ENCODE measurements at regions not wholly inside any gene's neighbourhood (a gene's known extent, or its start where the extent isn't known, plus 50 kb on each side); places are given as distances from the start of the nearest gene placed in this dataset.
"Not testable (repeated sequence)": the region's sequence is repeated elsewhere in the genome, so short reads cannot be mapped to it uniquely, and the experiment has no call there.

GRCh38 chr3:67947808-67948508 is 293.5 kb upstream of the SUCLG2 start:
- DNase-seq: no peak

- no peak for DNase-seq
Measured at GRCh38 chr3:67946436-67946835, 292.0 kb upstream of the SUCLG2 start.

- DNase-seq: no peak
Measured at GRCh38 chr3:67943546-67943945, 289.1 kb upstream of the SUCLG2 start.

- DNase-seq: no peak
Measured at GRCh38 chr3:67941433-67942030, 287.1 kb upstream of the SUCLG2 start.

GRCh38 chr3:67940210-67940952 is 286.0 kb upstream of the SUCLG2 start:
- DNase-seq: no peak

GRCh38 chr3:67937498-67938118 is 283.2 kb upstream of the SUCLG2 start:
- no peak for DNase-seq

GRCh38 chr3:67930394-67930793 is 276.0 kb upstream of the SUCLG2 start:
- not testable (repeated sequence) for DNase-seq

GRCh38 chr3:67923796-67924195 is 269.4 kb upstream of the SUCLG2 start:
- DNase-seq: no peak

GRCh38 chr3:67920969-67921368 is 266.6 kb upstream of the SUCLG2 start:
- no peak for DNase-seq

GRCh38 chr3:67920311-67920710 is 265.9 kb upstream of the SUCLG2 start:
- no peak for DNase-seq

- DNase-seq: no peak
Measured at GRCh38 chr3:67916353-67916752, 261.9 kb upstream of the SUCLG2 start.

GRCh38 chr3:67907735-67908134 is 253.3 kb upstream of the SUCLG2 start:
- no peak for DNase-seq

- DNase-seq: no peak
Measured at GRCh38 chr3:67906261-67906660, 251.8 kb upstream of the SUCLG2 start.

- no peak for DNase-seq
Measured at GRCh38 chr3:67901681-67902080, 247.3 kb upstream of the SUCLG2 start.

- no peak for DNase-seq
Measured at GRCh38 chr3:67898916-67899315, 244.5 kb upstream of the SUCLG2 start.

- no peak for DNase-seq
Measured at GRCh38 chr3:67897351-67898336, 243.2 kb upstream of the SUCLG2 start.

- DNase-seq: no peak
Measured at GRCh38 chr3:67896130-67896529, 241.7 kb upstream of the SUCLG2 start.

- DNase-seq: no peak
Measured at GRCh38 chr3:67894510-67894909, 240.1 kb upstream of the SUCLG2 start.

- no peak for DNase-seq
Measured at GRCh38 chr3:67884345-67884744, 229.9 kb upstream of the SUCLG2 start.

GRCh38 chr3:67883766-67884165 is 229.4 kb upstream of the SUCLG2 start:
- no peak for DNase-seq

GRCh38 chr3:67882981-67883380 is 228.6 kb upstream of the SUCLG2 start:
- no peak for DNase-seq

Data from renal pelvis (tissue), 1 donor.